GM06990 (cell line): ENCODE measurements at regions not wholly inside any gene's neighbourhood (a gene's known extent, or its start where the extent isn't known, plus 50 kb on each side); places are given as distances from the start of the nearest gene placed in this dataset.

Source experiments
- DNase-seq: peaks from one replicate; pipeline ENCODE4 v3.0.0-alpha.2; 2011; ENCODE audit not compliant: insufficient read length; ENCODE audit errors: extremely low read depth
- H3K27me3 ChIP-seq: replicated peaks from 2 replicates; pipeline ENCODE4 v1.6.0; 2011; ENCODE audit warnings: low read length; ENCODE audit not compliant: control insufficient read depth, insufficient read depth
- H3K36me3 ChIP-seq: 2 replicates; pipeline ENCODE4 v1.5.1; 2011; ENCODE audit warnings: low read length; ENCODE audit not compliant: control insufficient read depth, insufficient read depth
- H3K4me3 ChIP-seq: replicated peaks from 2 replicates; pipeline ENCODE4 v1.5.1; 2011; ENCODE audit warnings: low read depth, mild to moderate bottlenecking, control low read depth, low read length
- CTCF ChIP-seq: IDR thresholded peaks from 2 replicates; pipeline ENCODE4 v1.5.1; 2011; ENCODE audit warnings: low read length, control low read depth, mild to moderate bottlenecking, inconsistent platforms; ENCODE audit not compliant: insufficient read depth, poor library complexity, severe bottlenecking

- Histone ChIP-seq H3K4me3 (no peak overlapping the region), H3K36me3 (no peaks in the 10 kb centered on the region), H3K27me3 (no peaks in the 10 kb centered on the region)
- DNase-seq: no peak
- no peak for TF ChIP-seq CTCF
These were observed 278.9 kb downstream of the CENPW start for GRCh38 chr6:126618639-126619343.

- no peaks in the 10 kb centered on the region for H3K36me3 ChIP-seq
- TF ChIP-seq CTCF: no peak
- no peak for DNase-seq
- H3K27me3 ChIP-seq: no peaks in the 10 kb centered on the region
- H3K4me3 ChIP-seq: no peak overlapping the region
These were observed 280.8 kb downstream of the CENPW start for GRCh38 chr6:126620719-126621118.

GRCh38 chr6:126625019-126625418 is 285.1 kb downstream of the CENPW start:
- no peak for DNase-seq
- no peak for TF ChIP-seq CTCF
- Histone ChIP-seq H3K4me3 (no peak overlapping the region), H3K27me3 (no peaks in the 10 kb centered on the region), H3K36me3 (no peaks in the 10 kb centered on the region)

- Histone ChIP-seq H3K36me3 (no peaks in the 10 kb centered on the region), H3K4me3 (no peak overlapping the region), H3K27me3 (no peaks in the 10 kb centered on the region)
- peak; percentile 39 for TF ChIP-seq CTCF
- DNase-seq: no peak
These were observed 288.2 kb downstream of the CENPW start for GRCh38 chr6:126628125-126628524.

GRCh38 chr6:126631363-126631762 is 291.4 kb downstream of the CENPW start:
- Histone ChIP-seq H3K36me3 (no peaks in the 10 kb centered on the region), H3K4me3 (no peak overlapping the region), H3K27me3 (no peaks in the 10 kb centered on the region)
- no peak for TF ChIP-seq CTCF
- no peak for DNase-seq

GRCh38 chr6:126632271-126632670 is 292.4 kb downstream of the CENPW start:
- no peak for TF ChIP-seq CTCF
- Histone ChIP-seq H3K27me3 (no peaks in the 10 kb centered on the region), H3K36me3 (no peaks in the 10 kb centered on the region), H3K4me3 (no peak overlapping the region)
- no peak for DNase-seq
